ENCODE measurements at regions not wholly inside any gene's neighbourhood (a gene's known extent, or its start where the extent isn't known, plus 50 kb on each side); places are given as distances from the start of the nearest gene placed in this dataset.

- TF ChIP-seq CTCF (IDR thresholded peaks at IDR 0.05) (no peak), POLR2A (IDR thresholded peaks at IDR 0.05) (no peak)
Observed at GRCh38 chr2:53437371-53437770, 330.2 kb upstream of the CHAC2 start.
